ENCODE measurements at regions not wholly inside any gene's neighbourhood (a gene's known extent, or its start where the extent isn't known, plus 50 kb on each side); places are given as distances from the start of the nearest gene placed in this dataset.

GRCh38 chr7:114859477-114859876, 62.4 kb upstream of the MDFIC start:
- TF ChIP-seq FOXP4 (CRISPR knock-in tag; IDR thresholded peaks at IDR 0.05; ENCODE audit: borderline replicate concordance) (no peak), ZBTB43 (CRISPR knock-in tag; IDR thresholded peaks at IDR 0.05) (no peak), ZNF197 (CRISPR knock-in tag; IDR thresholded peaks at IDR 0.05; ENCODE audit: low read depth) (no peak), POU5F1 (IDR thresholded peaks at IDR 0.05; ENCODE audit: borderline replicate concordance, low read depth, low read length, partially characterized antibody) (no peak)
- in situ Hi-C loops (cut with MboI) (no loop called here), intact Hi-C loops (cut with micrococcal nuclease) (no loop called here)
- H3K36me3 ChIP-seq (ENCODE audit: control insufficient read depth, insufficient read depth, low read length) = no peaks in the 10 kb centered on the region
- H2AFZ ChIP-seq (ENCODE audit: low read depth, low read length) = no peak overlapping the region
- no peaks in the 10 kb centered on the region for H4K20me1 ChIP-seq (replicated peaks; ENCODE audit: control insufficient read depth, insufficient read depth, low read length)
- H3K4me1 ChIP-seq (replicated peaks in 1 of 2; ENCODE audit: control insufficient read depth in 2 of 2, insufficient read depth in 2 of 2, low read length in 2 of 2) = no peaks in the 10 kb centered on the region
- POLR2A ChIA-PET = no interaction called here
- no peaks in the 10 kb centered on the region for H3K9me3 ChIP-seq (replicated peaks; ENCODE audit: control insufficient read depth, insufficient read depth, low read depth, low read length)
- CTCF ChIA-PET (ENCODE audit: low intra/inter-chr PET ratio) = no interaction called here
- WGBS (ENCODE audit: insufficient coverage, low coverage, missing lambda C conversion rate) = 0% methylated on average over 1 of the region's 1 CpG
- FAIRE-seq (no peak), DNase-seq (ENCODE audit: extremely low read depth in 1 of 4, low spot score in 3 of 4) (no peak), ATAC-seq (no peak)
- no peaks in the 10 kb centered on the region for H3K79me2 ChIP-seq (ENCODE audit: control insufficient read depth, insufficient read depth, low read length)
- no peak overlapping the region for H3K4me2 ChIP-seq (ENCODE audit: insufficient read depth, low read length)
- no peak overlapping the region for H3K9ac ChIP-seq (ENCODE audit: insufficient read depth in 1 of 2, low read depth in 2 of 2, low read length in 2 of 2)
- H3K9me1 ChIP-seq (ENCODE audit: control insufficient read depth, insufficient read depth, low read length) = no peaks in the 10 kb centered on the region
- H3K4me3 ChIP-seq = no peak overlapping the region
- no TSS peak for BruUV-seq (replicated peaks)
- H3K27me3 ChIP-seq (ENCODE audit: control insufficient read depth in 2 of 2, insufficient read depth in 2 of 2, low read length in 2 of 2) = no peaks in the 10 kb centered on the region
- H3K27ac ChIP-seq (ENCODE audit: extremely low read depth, low read depth, low read length) = no peak overlapping the region
